Loucy (cell line): ENCODE measurements at regions not wholly inside any gene's neighbourhood (a gene's known extent, or its start where the extent isn't known, plus 50 kb on each side); places are given as distances from the start of the nearest gene placed in this dataset.

Experiments
- EZH2phosphoT487 ChIP-seq: fragments of 200-600 bp; IDR thresholded peaks from 2 replicates; pipeline ENCODE4 v1.6.1; 2018; ENCODE audit warnings: antibody characterized with exemption, mild to moderate bottlenecking, moderate library complexity, borderline replicate concordance
- TF ChIP-seq, protein P1 (sequence below): fragments of 200-600 bp; sonication (generic); conservative IDR thresholded peaks from 2 replicates; pipeline ENCODE4 v1.5.1; 2014; ENCODE audit warnings: mild to moderate bottlenecking, antibody characterized with exemption, low read length

GRCh38 chr18:77658299-77658662 lies 408.6 kb downstream of the GALR1 start:
- no peak for TF ChIP-seq EZH2phosphoT487
- TF ChIP-seq, protein P1, sequence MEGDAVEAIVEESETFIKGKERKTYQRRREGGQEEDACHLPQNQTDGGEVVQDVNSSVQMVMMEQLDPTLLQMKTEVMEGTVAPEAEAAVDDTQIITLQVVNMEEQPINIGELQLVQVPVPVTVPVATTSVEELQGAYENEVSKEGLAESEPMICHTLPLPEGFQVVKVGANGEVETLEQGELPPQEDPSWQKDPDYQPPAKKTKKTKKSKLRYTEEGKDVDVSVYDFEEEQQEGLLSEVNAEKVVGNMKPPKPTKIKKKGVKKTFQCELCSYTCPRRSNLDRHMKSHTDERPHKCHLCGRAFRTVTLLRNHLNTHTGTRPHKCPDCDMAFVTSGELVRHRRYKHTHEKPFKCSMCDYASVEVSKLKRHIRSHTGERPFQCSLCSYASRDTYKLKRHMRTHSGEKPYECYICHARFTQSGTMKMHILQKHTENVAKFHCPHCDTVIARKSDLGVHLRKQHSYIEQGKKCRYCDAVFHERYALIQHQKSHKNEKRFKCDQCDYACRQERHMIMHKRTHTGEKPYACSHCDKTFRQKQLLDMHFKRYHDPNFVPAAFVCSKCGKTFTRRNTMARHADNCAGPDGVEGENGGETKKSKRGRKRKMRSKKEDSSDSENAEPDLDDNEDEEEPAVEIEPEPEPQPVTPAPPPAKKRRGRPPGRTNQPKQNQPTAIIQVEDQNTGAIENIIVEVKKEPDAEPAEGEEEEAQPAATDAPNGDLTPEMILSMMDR: no peak
